HFFc6 (cell line): ENCODE measurements at regions not wholly inside any gene's neighbourhood (a gene's known extent, or its start where the extent isn't known, plus 50 kb on each side); places are given as distances from the start of the nearest gene placed in this dataset.

ENCODE experiments used
- DNase-seq: peaks from one replicate; pipeline ENCODE4 v3.0.0-alpha.2; 2018
- H3K27ac Mint-ChIP-seq: 2 replicates; pipeline ENCODE4 v1.8.0; 2020; ENCODE audit warnings: mild to moderate bottlenecking, mixed read lengths
- H3K27me3 Mint-ChIP-seq: 2 replicates; pipeline ENCODE4 v1.8.0; 2021; ENCODE audit warnings: mild to moderate bottlenecking, moderate library complexity, mixed read lengths; ENCODE audit not compliant: insufficient read depth
- H3K36me3 Mint-ChIP-seq: 2 replicates; pipeline ENCODE4 v1.8.0; 2021; ENCODE audit warnings: low read depth, mixed read lengths
- H3K4me1 Mint-ChIP-seq: 2 replicates; pipeline ENCODE4 v1.8.0; 2020; ENCODE audit warnings: low read depth, mixed read lengths
- H3K4me3 Mint-ChIP-seq: 2 replicates; pipeline ENCODE4 v1.8.0; 2020; ENCODE audit warnings: mild to moderate bottlenecking, moderate library complexity, mixed read lengths
- H3K9me3 Mint-ChIP-seq: 2 replicates; pipeline ENCODE4 v1.8.0; 2020; ENCODE audit warnings: mild to moderate bottlenecking, mixed read lengths
- CTCF ChIP-seq: fragments of 200-600 bp; sonication (generic); IDR thresholded peaks from 2 replicates; pipeline ENCODE4 v1.5.0; 2021; ENCODE audit warnings: antibody characterized with exemption, mild to moderate bottlenecking

- Mint-ChIP-seq H3K27ac (no peak overlapping the region), H3K4me1 (no peaks in the 10 kb centered on the region; the same call in 1 of the 2 replicates)
These were observed 465.1 kb downstream of the MN1 start for GRCh38 chr22:27336151-27337090.

GRCh38 chr22:27337676-27338075 is 463.9 kb downstream of the MN1 start:
- Mint-ChIP-seq H3K27ac (no peak overlapping the region), H3K27me3 (peaks cover 5% of the 10 kb centered on the region; the same call in 1 of the 2 replicates), H3K4me1 (no peaks in the 10 kb centered on the region; the same call in 1 of the 2 replicates), H3K4me3 (no peak overlapping the region), H3K36me3 (no peaks in the 10 kb centered on the region), H3K9me3 (peaks cover 4% of the 10 kb centered on the region)
- no peak for DNase-seq
- no peak for TF ChIP-seq CTCF

More at GRCh38 chr22:27336151-27337090, 465.1 kb downstream of the MN1 start:
- peaks cover 9% of the 10 kb centered on the region for H3K27me3 Mint-ChIP-seq
- H3K36me3 Mint-ChIP-seq = no peaks in the 10 kb centered on the region
- DNase-seq = no peak
- H3K4me3 Mint-ChIP-seq = no peak overlapping the region
- no peaks in the 10 kb centered on the region for H3K9me3 Mint-ChIP-seq
- no peak for TF ChIP-seq CTCF

GRCh38 chr22:27340047-27340446 is 461.5 kb downstream of the MN1 start:
- H3K36me3 Mint-ChIP-seq = no peaks in the 10 kb centered on the region
- H3K27me3 Mint-ChIP-seq = peaks cover 11% of the 10 kb centered on the region; the same call in 1 of the 2 replicates
- H3K4me3 Mint-ChIP-seq = no peak overlapping the region
- peaks cover 4% of the 10 kb centered on the region for H3K9me3 Mint-ChIP-seq
- no peak for DNase-seq
- H3K4me1 Mint-ChIP-seq = no peaks in the 10 kb centered on the region; the same call in 1 of the 2 replicates
- no peak for TF ChIP-seq CTCF
- H3K27ac Mint-ChIP-seq = no peak overlapping the region

- peaks cover 10% of the 10 kb centered on the region for H3K4me1 Mint-ChIP-seq
These were observed 457.0 kb downstream of the MN1 start for GRCh38 chr22:27344546-27344945.

GRCh38 chr22:27345691-27346090 is 455.9 kb downstream of the MN1 start:
- no peak overlapping the region for H3K27ac Mint-ChIP-seq
- DNase-seq = no peak
- H3K36me3 Mint-ChIP-seq = no peaks in the 10 kb centered on the region
- peaks cover 4% of the 10 kb centered on the region for H3K9me3 Mint-ChIP-seq
- no peak overlapping the region for H3K4me3 Mint-ChIP-seq
- H3K4me1 Mint-ChIP-seq = peaks cover 13% of the 10 kb centered on the region
- no peak for TF ChIP-seq CTCF
- H3K27me3 Mint-ChIP-seq = peaks cover 11% of the 10 kb centered on the region

More at GRCh38 chr22:27344546-27344945, 457.0 kb downstream of the MN1 start:
- no peak overlapping the region for H3K27ac Mint-ChIP-seq
- H3K9me3 Mint-ChIP-seq = peaks cover 4% of the 10 kb centered on the region
- peaks cover 11% of the 10 kb centered on the region for H3K27me3 Mint-ChIP-seq
- no peak for TF ChIP-seq CTCF
- no peaks in the 10 kb centered on the region for H3K36me3 Mint-ChIP-seq
- no peak for DNase-seq
- no peak overlapping the region for H3K4me3 Mint-ChIP-seq
